Panc1 (cell line): ENCODE measurements at regions not wholly inside any gene's neighbourhood (a gene's known extent, or its start where the extent isn't known, plus 50 kb on each side); places are given as distances from the start of the nearest gene placed in this dataset.

Experiments
- CTCF ChIP-seq: fragments of 450-650 bp; IDR thresholded peaks from 2 replicates; pipeline ENCODE4 v1.5.1; 2017; ENCODE audit warnings: mild to moderate bottlenecking
- POLR2AphosphoS5 ChIP-seq: IDR thresholded peaks from 2 replicates; pipeline ENCODE4 v1.6.1; 2012; ENCODE audit warnings: mild to moderate bottlenecking, low read depth, low read length, moderate library complexity
- REST ChIP-seq, 2 experiments: IDR thresholded peaks; 2 replicates each; pipeline ENCODE4 v1.6.1; 2011 to 2012; ENCODE audit warnings: low read depth in 2 of 2, control low read depth in 1 of 2, low read length in 1 of 2, mild to moderate bottlenecking in 1 of 2, moderate library complexity in 1 of 2; ENCODE audit not compliant: insufficient read depth in 1 of 2
- SIN3A ChIP-seq: IDR thresholded peaks from 2 replicates; pipeline ENCODE4 v1.6.1; 2012; ENCODE audit warnings: low read depth, mild to moderate bottlenecking, low read length, moderate library complexity, borderline replicate concordance; ENCODE audit not compliant: insufficient read depth
- TCF7L2 ChIP-seq: IDR thresholded peaks from 2 replicates; pipeline ENCODE4 v1.6.1; 2011; ENCODE audit warnings: mild to moderate bottlenecking, low read depth, low read length, inconsistent platforms

- TF ChIP-seq REST (IDR thresholded peaks at IDR 0.05; ENCODE audit: insufficient read depth in 1 of 2, low read depth in 2 of 2, low read length in 1 of 2): no peak
- TF ChIP-seq CTCF: no peak
- TF ChIP-seq POLR2AphosphoS5: no peak
- no peak for TF ChIP-seq TCF7L2
- no peak for TF ChIP-seq SIN3A
Measured at GRCh38 chr6:66179361-66179760, 472.3 kb upstream of the EYS start.
